Activated CD8-positive, alpha-beta T cell treated with anti-CD3 and anti-CD28 coated beads for 36 hours (primary cell): ENCODE measurements at regions not wholly inside any gene's neighbourhood (a gene's known extent, or its start where the extent isn't known, plus 50 kb on each side); places are given as distances from the start of the nearest gene placed in this dataset.

ENCODE experiments used
- ATAC-seq: fragments of 200-7000 bp; cut with Tn5 transposase; one replicate; pipeline ENCODE4 v1.10.0; 2021; ENCODE audit warnings: mild to moderate bottlenecking, moderate library complexity
- CTCF ChIA-PET: fragments of 350-600 bp; sonication (Branson Sonifier 250); formaldehyde crosslinking; loops from one replicate; lab custom pipeline; 2021; ENCODE audit warnings: antibody characterized with exemption; lab: Charles Lee
- POLR2A ChIA-PET: fragments of 350-600 bp; sonication (Branson Sonifier 250); formaldehyde crosslinking; loops from one replicate; lab custom pipeline; 2021; ENCODE audit warnings: antibody characterized with exemption; lab: Charles Lee
- DNase-seq: peaks from one replicate; pipeline ENCODE4 v3.0.0-alpha.2; 2020
- H3K27ac Mint-ChIP-seq: one replicate; pipeline ENCODE4 v1.8.0; 2021; ENCODE audit warnings: mild to moderate bottlenecking, mixed read lengths
- H3K27me3 Mint-ChIP-seq: one replicate; pipeline ENCODE4 v1.8.0; 2021; ENCODE audit warnings: mixed read lengths
- H3K36me3 Mint-ChIP-seq: one replicate; pipeline ENCODE4 v1.8.0; 2021; ENCODE audit warnings: low read depth, mixed read lengths
- H3K4me1 Mint-ChIP-seq: one replicate; pipeline ENCODE4 v1.8.0; 2021; ENCODE audit warnings: low read depth, mixed read lengths
- H3K4me3 Mint-ChIP-seq: one replicate; pipeline ENCODE4 v1.8.0; 2021; ENCODE audit warnings: mild to moderate bottlenecking, moderate library complexity, mixed read lengths
- H3K9me3 Mint-ChIP-seq: one replicate; pipeline ENCODE4 v1.8.0; 2021; ENCODE audit warnings: mixed read lengths
- CTCF ChIP-seq: fragments of 200-600 bp; IDR thresholded peaks from one replicate; pipeline ENCODE4 v1.8.0; 2022; ENCODE audit warnings: antibody characterized with exemption, mild to moderate bottlenecking
- intact Hi-C: fragments of 100-400 bp; cut with micrococcal nuclease; formaldehyde crosslinking; loops from one replicate; pipeline ENCODE4 v1.10.0; 2022

GRCh38 chr2:144198116-144198515 lies 321.8 kb downstream of the ZEB2 start:
- ChIA-PET CTCF (no interaction called here), POLR2A (interaction anchor here (0.8 to 1.4 kb wide), 3 partner anchors 10 to 14 kb away, joined by 4 to 5 read pairs (median 4); no protein-coding TSS in a partner anchor)
- Mint-ChIP-seq H3K27ac (peak overlapping the region; percentile 69), H3K4me3 (no peak overlapping the region), H3K9me3 (peaks cover 2% of the 10 kb centered on the region), H3K4me1 (peaks cover 72% of the 10 kb centered on the region), H3K36me3 (peaks cover 31% of the 10 kb centered on the region), H3K27me3 (no peaks in the 10 kb centered on the region)
- intact Hi-C loops, result no loop called here
- TF ChIP-seq CTCF, result no peak
- no peak for DNase-seq
- ATAC-seq, result peak; percentile 29

DNA sequence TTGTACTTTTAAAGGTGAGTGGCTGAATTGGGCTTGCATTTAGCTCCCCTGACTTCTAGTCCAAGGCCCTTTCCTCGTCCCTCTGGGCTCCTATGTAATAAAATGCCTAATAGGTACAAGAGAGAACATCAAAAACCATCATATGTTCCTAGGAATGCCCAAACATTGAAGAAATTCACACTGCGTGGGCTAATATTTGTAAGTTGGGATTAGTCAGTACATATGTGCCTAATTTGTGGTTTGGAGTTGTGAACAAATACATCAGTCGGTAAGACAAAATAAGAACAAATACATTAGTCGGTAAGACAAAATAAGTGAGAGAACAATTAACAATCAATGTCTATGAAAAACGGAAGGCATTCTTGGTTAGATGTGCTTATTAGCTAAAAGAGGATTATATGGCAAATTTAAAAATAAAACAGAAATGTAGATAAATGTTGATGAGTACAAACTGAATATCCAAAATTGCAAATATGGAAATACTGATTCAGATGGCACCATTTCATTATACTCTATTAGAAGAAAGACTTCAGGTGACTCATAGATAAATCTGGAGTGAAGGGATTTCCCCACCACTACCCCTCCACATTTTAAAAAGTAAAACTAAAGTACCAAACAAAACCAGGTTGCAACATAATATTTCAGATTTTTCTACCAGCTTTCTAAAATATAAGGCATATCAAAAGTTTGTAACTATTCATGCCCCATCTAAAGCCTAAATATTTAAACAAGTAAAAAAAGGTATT lies 325.4 kb downstream of the ZEB2 start:
- H3K9me3 Mint-ChIP-seq, result peaks cover 2% of the 10 kb centered on the region
- H3K27me3 Mint-ChIP-seq, result no peaks in the 10 kb centered on the region
- POLR2A ChIA-PET, result interaction anchor here (1.8 kb wide), 1 partner anchor 11 kb away, joined by 7 read pairs; no protein-coding TSS in a partner anchor
- DNase-seq (no peak), ATAC-seq (peak; percentile 76)
- H3K4me1 Mint-ChIP-seq, result peaks cover 56% of the 10 kb centered on the region
- H3K27ac Mint-ChIP-seq, result peak overlapping the region; percentile 88
- CTCF ChIA-PET, result interaction anchor here (1.1 kb wide), 1 partner anchor 11 kb away, joined by 3 read pairs; no protein-coding TSS in a partner anchor
- H3K4me3 Mint-ChIP-seq, result peak overlapping the region; percentile 26
- intact Hi-C loops, result no loop called here
- TF ChIP-seq CTCF, result no peak
- H3K36me3 Mint-ChIP-seq, result peaks cover 17% of the 10 kb centered on the region

- ATAC-seq, result no peak
- intact Hi-C loops, result no loop called here
- ChIA-PET POLR2A (no interaction called here), CTCF (no interaction called here)
- Mint-ChIP-seq H3K4me3 (no peak overlapping the region), H3K36me3 (peaks cover 10% of the 10 kb centered on the region), H3K9me3 (no peaks in the 10 kb centered on the region), H3K27me3 (no peaks in the 10 kb centered on the region), H3K4me1 (peaks cover 59% of the 10 kb centered on the region), H3K27ac (no peak overlapping the region)
- no peak for DNase-seq
- TF ChIP-seq CTCF, result no peak
Measured at GRCh38 chr2:144190908-144191605, 328.9 kb downstream of the ZEB2 start.

- peak overlapping the region; percentile 90 for H3K27ac Mint-ChIP-seq
- ChIA-PET CTCF (interaction anchor here (0.7 to 1.6 kb wide), 5 partner anchors 11 to 145 kb away, joined by 3 to 4 read pairs (median 3); no protein-coding TSS in a partner anchor), POLR2A (interaction anchor here (0.6 to 2.0 kb wide), 5 partner anchors 10 to 175 kb away, joined by 3 to 7 read pairs (median 4); no protein-coding TSS in a partner anchor)
- peaks cover 15% of the 10 kb centered on the region for H3K36me3 Mint-ChIP-seq
- intact Hi-C loops, result loop anchor here (5.0 to 10.0 kb wide), 2 partner anchors 144 to 331 kb away; no protein-coding TSS in a partner anchor
- peaks cover 1% of the 10 kb centered on the region for H3K9me3 Mint-ChIP-seq
- DNase-seq, result peak; percentile 92
- TF ChIP-seq CTCF, result no peak
- H3K27me3 Mint-ChIP-seq, result no peaks in the 10 kb centered on the region
- peak; percentile 99 for ATAC-seq
- peaks cover 59% of the 10 kb centered on the region for H3K4me1 Mint-ChIP-seq
- H3K4me3 Mint-ChIP-seq, result peak overlapping the region; percentile 32
Measured at GRCh38 chr2:144183727-144184126, 336.2 kb downstream of the ZEB2 start.
